Loucy (cell line): ENCODE measurements at regions not wholly inside any gene's neighbourhood (a gene's known extent, or its start where the extent isn't known, plus 50 kb on each side); places are given as distances from the start of the nearest gene placed in this dataset.

Experiments used
- H2AFZ ChIP-seq: fragments of 200-600 bp; sonication (generic); 2 replicates; pipeline ENCODE4 v1.6.0; 2016; ENCODE audit warnings: antibody characterized with exemption, mild to moderate bottlenecking, low read length, moderate library complexity
- H3F3A ChIP-seq: fragments of 200-600 bp; 2 replicates; pipeline ENCODE4 v1.6.0; 2016; ENCODE audit warnings: antibody characterized with exemption, low read depth, mild to moderate bottlenecking
- H3K27me3 ChIP-seq: fragments of 200-600 bp; sonication (generic); 2 replicates; pipeline ENCODE4 v1.6.1; 2014; ENCODE audit warnings: low read length, mild to moderate bottlenecking; ENCODE audit not compliant: insufficient read depth, poor library complexity, severe bottlenecking
- H3K36me3 ChIP-seq: fragments of 200-600 bp; sonication (generic); 2 replicates; pipeline ENCODE4 v1.6.1; 2016; ENCODE audit warnings: low read length; ENCODE audit not compliant: insufficient read depth
- H3K4me1 ChIP-seq: fragments of 200-600 bp; sonication (generic); 2 replicates; pipeline ENCODE4 v1.5.1; 2014; ENCODE audit warnings: low read length, mild to moderate bottlenecking; ENCODE audit not compliant: insufficient read depth, poor library complexity, severe bottlenecking
- H3K4me2 ChIP-seq: fragments of 200-600 bp; sonication (generic); 2 replicates; pipeline ENCODE4 v1.6.0; 2014; ENCODE audit warnings: antibody characterized with exemption, low read length, low read depth, mild to moderate bottlenecking; ENCODE audit not compliant: poor library complexity, severe bottlenecking
- H3K4me3 ChIP-seq: fragments of 200-600 bp; sonication (generic); 2 replicates; pipeline ENCODE4 v1.5.1; 2014; ENCODE audit warnings: low read length, mild to moderate bottlenecking, mixed read lengths; ENCODE audit not compliant: poor library complexity, severe bottlenecking
- H3K79me2 ChIP-seq: fragments of 200-600 bp; sonication (generic); 2 replicates; pipeline ENCODE4 v1.6.1; 2014; ENCODE audit warnings: low read length; ENCODE audit not compliant: insufficient read depth
- H3K9ac ChIP-seq: fragments of 200-600 bp; sonication (generic); 2 replicates; pipeline ENCODE4 v1.6.0; 2014; ENCODE audit warnings: mild to moderate bottlenecking, low read depth, low read length, moderate library complexity; ENCODE audit not compliant: poor library complexity, severe bottlenecking
- H3K9me2 ChIP-seq: fragments of 200-600 bp; sonication (generic); replicated peaks from 2 replicates; pipeline ENCODE4 v1.6.1; 2016; ENCODE audit warnings: low read depth, low read length, mixed read lengths
- H3K9me3 ChIP-seq: fragments of 200-600 bp; sonication (generic); 2 replicates; pipeline ENCODE4 v1.6.1; 2014; ENCODE audit warnings: mild to moderate bottlenecking, antibody characterized with exemption, low read length, low read depth; ENCODE audit not compliant: insufficient read depth
- H4K20me1 ChIP-seq: fragments of 200-600 bp; sonication (generic); 2 replicates; pipeline ENCODE4 v1.6.0; 2014; ENCODE audit warnings: antibody characterized with exemption, low read length, mild to moderate bottlenecking; ENCODE audit not compliant: insufficient read depth, poor library complexity, severe bottlenecking
- EZH2phosphoT487 ChIP-seq: fragments of 200-600 bp; IDR thresholded peaks from 2 replicates; pipeline ENCODE4 v1.6.1; 2018; ENCODE audit warnings: antibody characterized with exemption, mild to moderate bottlenecking, moderate library complexity, borderline replicate concordance
- TF ChIP-seq, protein P1 (sequence below): fragments of 200-600 bp; sonication (generic); conservative IDR thresholded peaks from 2 replicates; pipeline ENCODE4 v1.5.1; 2014; ENCODE audit warnings: mild to moderate bottlenecking, antibody characterized with exemption, low read length

DNA sequence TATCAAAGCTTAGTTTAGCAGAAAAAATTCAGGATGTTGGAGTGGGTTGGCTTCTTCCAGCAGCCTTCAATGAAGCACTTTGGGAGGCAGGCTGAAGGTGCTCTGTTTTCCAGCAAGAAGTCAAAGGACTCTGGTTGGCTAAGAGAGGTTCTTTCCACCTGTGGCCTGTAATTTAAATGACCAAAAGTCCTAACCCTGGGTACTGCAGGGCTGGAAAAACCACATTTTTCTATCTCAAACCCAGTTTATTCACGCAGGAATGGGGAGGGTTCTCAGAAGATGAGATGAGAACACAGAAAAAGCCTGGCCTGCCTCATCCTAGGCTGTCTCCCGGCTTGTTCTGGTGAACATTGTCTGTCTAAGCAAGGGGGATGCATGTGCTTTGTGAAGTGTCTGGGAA lies 68.6 kb upstream of the ZFHX3 start:
- no peak overlapping the region for H3K4me3 ChIP-seq
- H3K9me3 ChIP-seq = peaks cover 2% of the 10 kb centered on the region; the same call in 1 of the 2 replicates
- no peaks in the 10 kb centered on the region for H3F3A ChIP-seq
- H3K9me2 ChIP-seq = no peaks in the 10 kb centered on the region
- no peak overlapping the region for H3K4me2 ChIP-seq
- no peaks in the 10 kb centered on the region for H4K20me1 ChIP-seq
- H3K79me2 ChIP-seq = no peaks in the 10 kb centered on the region
- H3K27me3 ChIP-seq = no peaks in the 10 kb centered on the region
- H3K9ac ChIP-seq = no peak overlapping the region
- no peak overlapping the region; the same call in 1 of the 2 replicates for H2AFZ ChIP-seq
- H3K36me3 ChIP-seq = no peaks in the 10 kb centered on the region
- no peaks in the 10 kb centered on the region for H3K4me1 ChIP-seq
- TF ChIP-seq EZH2phosphoT487 = no peak
- TF ChIP-seq, protein P1, sequence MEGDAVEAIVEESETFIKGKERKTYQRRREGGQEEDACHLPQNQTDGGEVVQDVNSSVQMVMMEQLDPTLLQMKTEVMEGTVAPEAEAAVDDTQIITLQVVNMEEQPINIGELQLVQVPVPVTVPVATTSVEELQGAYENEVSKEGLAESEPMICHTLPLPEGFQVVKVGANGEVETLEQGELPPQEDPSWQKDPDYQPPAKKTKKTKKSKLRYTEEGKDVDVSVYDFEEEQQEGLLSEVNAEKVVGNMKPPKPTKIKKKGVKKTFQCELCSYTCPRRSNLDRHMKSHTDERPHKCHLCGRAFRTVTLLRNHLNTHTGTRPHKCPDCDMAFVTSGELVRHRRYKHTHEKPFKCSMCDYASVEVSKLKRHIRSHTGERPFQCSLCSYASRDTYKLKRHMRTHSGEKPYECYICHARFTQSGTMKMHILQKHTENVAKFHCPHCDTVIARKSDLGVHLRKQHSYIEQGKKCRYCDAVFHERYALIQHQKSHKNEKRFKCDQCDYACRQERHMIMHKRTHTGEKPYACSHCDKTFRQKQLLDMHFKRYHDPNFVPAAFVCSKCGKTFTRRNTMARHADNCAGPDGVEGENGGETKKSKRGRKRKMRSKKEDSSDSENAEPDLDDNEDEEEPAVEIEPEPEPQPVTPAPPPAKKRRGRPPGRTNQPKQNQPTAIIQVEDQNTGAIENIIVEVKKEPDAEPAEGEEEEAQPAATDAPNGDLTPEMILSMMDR = no peak

DNA sequence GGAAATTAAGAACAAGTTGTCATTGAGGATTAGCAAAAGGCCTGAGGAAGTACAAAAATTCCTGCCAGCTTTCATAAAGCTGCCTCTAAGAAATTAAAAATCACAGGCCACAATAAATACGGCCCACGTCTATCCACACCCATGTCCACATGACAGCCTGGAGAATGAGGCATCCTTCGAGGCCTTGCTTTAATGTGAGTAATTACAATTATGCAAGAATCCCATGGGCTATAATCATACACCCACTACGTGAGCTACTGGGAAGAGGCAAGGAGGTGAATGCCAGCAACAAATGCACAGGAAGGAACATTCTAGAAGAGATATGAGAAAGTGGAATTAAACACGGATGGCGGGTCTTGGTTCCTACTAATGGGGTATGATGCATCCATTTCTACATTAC lies 65.4 kb upstream of the ZFHX3 start:
- Histone ChIP-seq H3K9ac (no peak overlapping the region), H3K4me1 (no peaks in the 10 kb centered on the region), H3K27me3 (no peaks in the 10 kb centered on the region), H3K9me2 (no peaks in the 10 kb centered on the region), H3K4me3 (no peak overlapping the region), H3F3A (no peaks in the 10 kb centered on the region), H2AFZ (no peak overlapping the region), H4K20me1 (no peaks in the 10 kb centered on the region), H3K9me3 (peaks cover 2% of the 10 kb centered on the region; the same call in 1 of the 2 replicates), H3K79me2 (no peaks in the 10 kb centered on the region), H3K4me2 (no peak overlapping the region), H3K36me3 (no peaks in the 10 kb centered on the region)
- no peak for TF ChIP-seq EZH2phosphoT487
- TF ChIP-seq, protein P1 = no peak

GRCh38 chr16:73108195-73108963 lies 60.5 kb upstream of the ZFHX3 start:
- H4K20me1 ChIP-seq = no peaks in the 10 kb centered on the region
- no peaks in the 10 kb centered on the region for H3F3A ChIP-seq
- no peaks in the 10 kb centered on the region for H3K9me2 ChIP-seq
- TF ChIP-seq EZH2phosphoT487 = no peak
- TF ChIP-seq, protein P1 = no peak
- H3K27me3 ChIP-seq = no peaks in the 10 kb centered on the region
- H3K79me2 ChIP-seq = no peaks in the 10 kb centered on the region
- no peak overlapping the region for H3K4me3 ChIP-seq
- H3K4me2 ChIP-seq = no peak overlapping the region
- H3K4me1 ChIP-seq = no peaks in the 10 kb centered on the region
- no peak overlapping the region for H3K9ac ChIP-seq
- no peaks in the 10 kb centered on the region for H3K36me3 ChIP-seq
- no peaks in the 10 kb centered on the region for H3K9me3 ChIP-seq
- H2AFZ ChIP-seq = no peak overlapping the region
